ENCODE measurements at regions not wholly inside any gene's neighbourhood (a gene's known extent, or its start where the extent isn't known, plus 50 kb on each side); places are given as distances from the start of the nearest gene placed in this dataset.
"Not testable (repeated sequence)": the region's sequence is repeated elsewhere in the genome, so short reads cannot be mapped to it uniquely, and the experiment has no call there.

GRCh38 chr15:62250186-62250585 lies 85.1 kb upstream of the C2CD4B start:
- no peaks in the 10 kb centered on the region for H3K27me3 ChIP-seq (ENCODE audit: insufficient read depth, low read length)
- H3K27ac ChIP-seq (ENCODE audit: low read length) = no peak overlapping the region
- H3K9me3 ChIP-seq (ENCODE audit: insufficient read depth, low read depth, low read length) = no peaks in the 10 kb centered on the region
- H3K9ac ChIP-seq (ENCODE audit: low read depth, low read length) = no peak overlapping the region
- H3K4me1 ChIP-seq (ENCODE audit: insufficient read depth, low read length) = no peaks in the 10 kb centered on the region
- H3K36me3 ChIP-seq (ENCODE audit: insufficient read depth, low read depth, low read length) = no peaks in the 10 kb centered on the region
- no peak overlapping the region for H3K4me3 ChIP-seq (ENCODE audit: low read length)

DNA sequence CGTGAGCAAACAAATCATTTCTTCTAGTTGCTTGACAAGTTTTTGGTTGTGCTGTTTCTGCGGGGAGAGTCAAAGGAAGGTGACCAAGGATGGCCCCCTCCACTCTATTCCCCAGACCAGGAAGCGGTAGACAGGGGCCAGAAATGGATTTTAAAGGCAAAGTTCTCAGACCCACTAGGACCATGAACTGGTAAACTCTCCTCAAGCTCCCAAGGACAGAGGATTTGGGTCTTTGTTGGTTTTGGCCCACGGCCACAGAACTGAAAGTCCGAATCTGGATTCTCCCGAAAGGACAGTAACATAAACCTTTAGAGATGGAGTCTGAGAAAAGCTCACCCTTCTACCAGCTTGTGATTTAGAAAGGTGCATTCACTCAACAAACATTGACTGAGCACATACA lies 85.9 kb upstream of the C2CD4B start:
- H3K4me3 ChIP-seq (ENCODE audit: low read length) = no peak overlapping the region
- H3K27me3 ChIP-seq (ENCODE audit: insufficient read depth, low read length) = no peaks in the 10 kb centered on the region

DNA sequence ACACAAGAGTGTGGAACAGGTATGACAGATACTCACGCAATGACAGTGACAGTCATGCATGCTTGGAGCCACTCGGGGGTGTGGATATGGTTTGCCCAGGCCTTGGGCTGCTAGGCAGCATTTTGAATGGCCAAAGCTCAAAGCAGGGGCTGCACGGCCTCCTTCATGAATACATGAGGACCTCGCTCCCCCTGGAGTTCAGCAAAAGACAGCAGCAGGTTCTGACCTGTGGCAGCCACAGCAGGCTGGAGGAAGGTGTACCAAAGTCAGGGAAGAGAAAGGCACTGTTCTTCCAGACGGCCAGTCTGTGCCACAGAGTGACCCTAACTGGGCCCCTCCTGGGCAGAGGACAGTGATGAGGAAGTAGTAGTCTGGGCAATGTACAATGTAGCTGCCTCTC lies 88.2 kb upstream of the C2CD4B start:
- H3K27me3 ChIP-seq (ENCODE audit: insufficient read depth, low read length) = no peaks in the 10 kb centered on the region
- H3K27ac ChIP-seq (ENCODE audit: low read length) = no peak overlapping the region
- no peak overlapping the region for H3K4me3 ChIP-seq (ENCODE audit: low read length)
- no peak overlapping the region for H3K9ac ChIP-seq (ENCODE audit: low read depth, low read length)
- no peaks in the 10 kb centered on the region for H3K4me1 ChIP-seq (ENCODE audit: insufficient read depth, low read length)
- H3K36me3 ChIP-seq (ENCODE audit: insufficient read depth, low read depth, low read length) = no peaks in the 10 kb centered on the region
- H3K9me3 ChIP-seq (ENCODE audit: insufficient read depth, low read depth, low read length) = no peaks in the 10 kb centered on the region; the same call in 1 of the 2 replicates

More for the DNA sequence above, 85.9 kb upstream of the C2CD4B start:
- Histone ChIP-seq H3K4me1 (ENCODE audit: insufficient read depth, low read length) (no peaks in the 10 kb centered on the region), H3K27ac (ENCODE audit: low read length) (no peak overlapping the region), H3K36me3 (ENCODE audit: insufficient read depth, low read depth, low read length) (no peaks in the 10 kb centered on the region), H3K9ac (ENCODE audit: low read depth, low read length) (no peak overlapping the region), H3K9me3 (ENCODE audit: insufficient read depth, low read depth, low read length) (no peaks in the 10 kb centered on the region)

DNA sequence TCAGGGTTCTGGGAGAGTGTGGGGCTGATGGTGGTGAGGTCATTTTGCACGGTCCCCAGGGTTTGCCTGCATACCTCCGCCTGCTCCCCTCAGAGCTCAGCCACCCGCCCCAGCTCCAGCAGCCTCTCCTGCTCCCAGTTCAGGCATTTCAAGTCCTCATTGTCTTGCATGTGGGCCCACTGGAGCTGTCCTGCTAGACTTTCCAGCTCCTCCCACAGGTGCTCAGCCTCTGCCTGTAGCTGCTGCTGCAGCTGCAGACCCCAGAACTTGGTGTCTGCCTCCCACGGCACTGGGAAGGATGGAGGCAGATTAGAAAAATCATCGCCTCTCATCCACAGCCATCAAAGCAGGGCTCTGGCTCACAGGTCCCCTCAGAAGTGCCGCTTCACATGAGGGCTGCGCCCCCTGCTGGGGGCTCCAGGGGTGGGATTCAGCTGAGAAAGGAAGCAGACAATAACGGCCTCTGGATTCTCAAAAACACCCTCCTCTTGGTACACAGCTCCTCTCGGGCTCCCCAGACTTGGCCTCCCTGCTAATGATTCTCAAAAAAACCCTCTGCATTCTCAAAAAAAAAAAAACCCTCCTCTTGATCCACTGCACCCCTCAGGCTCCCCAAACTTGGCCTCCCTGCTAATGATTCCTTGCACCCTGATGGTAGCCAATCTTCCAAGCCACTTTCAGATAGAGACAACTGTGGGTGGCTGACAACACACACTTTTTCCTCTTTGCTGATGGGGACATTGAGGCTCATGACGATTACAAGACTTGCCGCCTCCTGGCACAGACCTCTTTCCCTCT lies 89.3 kb upstream of the C2CD4B start:
- Histone ChIP-seq H3K4me1 (ENCODE audit: insufficient read depth, low read length) (no peaks in the 10 kb centered on the region), H3K9me3 (ENCODE audit: insufficient read depth, low read depth, low read length) (peaks cover under 1% of the 10 kb centered on the region), H3K27me3 (ENCODE audit: insufficient read depth, low read length) (no peaks in the 10 kb centered on the region), H3K4me3 (ENCODE audit: low read length) (no peak overlapping the region), H3K27ac (ENCODE audit: low read length) (no peak overlapping the region), H3K36me3 (ENCODE audit: insufficient read depth, low read depth, low read length) (no peaks in the 10 kb centered on the region), H3K9ac (ENCODE audit: low read depth, low read length) (no peak overlapping the region)

DNA sequence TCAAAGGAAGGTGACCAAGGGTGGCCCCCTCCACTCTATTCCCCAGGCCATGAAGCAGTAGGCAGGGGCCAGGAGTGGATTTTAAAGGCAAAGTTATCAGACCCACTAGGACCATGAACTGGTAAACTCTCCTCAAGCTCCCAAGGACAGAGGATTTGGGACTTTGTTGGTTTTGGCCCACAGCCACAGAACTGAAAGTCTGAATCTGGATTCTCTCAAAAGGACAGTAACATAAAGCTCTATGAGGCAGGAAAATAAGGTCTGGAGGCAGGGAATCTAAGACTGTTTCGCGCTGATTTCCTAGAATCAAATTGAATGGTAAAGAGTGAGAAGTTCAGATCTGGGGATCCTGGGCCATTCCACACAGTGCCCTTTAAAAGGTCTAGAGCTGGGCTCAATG lies 91.3 kb upstream of the C2CD4B start:
- peaks cover 17% of the 10 kb centered on the region for H3K9me3 ChIP-seq (ENCODE audit: insufficient read depth, low read depth, low read length)
- not testable (repeated sequence) for H3K4me3 ChIP-seq (ENCODE audit: low read length); H3K4me1 ChIP-seq (ENCODE audit: insufficient read depth, low read length); H3K27me3 ChIP-seq (ENCODE audit: insufficient read depth, low read length); H3K27ac ChIP-seq (ENCODE audit: low read length); H3K36me3 ChIP-seq (ENCODE audit: insufficient read depth, low read depth, low read length); H3K9ac ChIP-seq (ENCODE audit: low read depth, low read length)

DNA sequence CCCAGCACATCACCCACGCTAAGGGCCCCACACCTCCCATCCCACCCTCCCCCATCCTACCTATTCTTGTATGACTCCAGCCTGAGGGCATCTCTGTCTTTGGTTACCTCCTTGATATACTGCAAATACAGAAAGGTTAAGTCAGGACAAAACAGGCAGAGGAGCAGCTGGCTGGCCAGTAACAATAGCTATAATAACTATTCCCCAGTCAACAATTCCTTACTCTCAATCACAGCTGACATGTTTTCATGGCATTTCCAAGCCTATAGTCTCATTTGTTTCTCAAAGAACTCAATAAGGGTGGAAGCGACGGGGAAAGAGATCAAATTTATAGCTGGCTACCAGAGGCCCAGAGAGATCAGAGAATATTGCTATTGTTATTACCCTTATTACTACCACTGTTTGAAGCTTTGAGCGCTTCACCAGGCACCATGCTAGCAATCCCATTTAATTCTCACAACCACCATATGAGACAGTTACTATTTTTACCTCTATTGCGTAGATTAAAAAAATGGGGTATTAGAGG lies 93.0 kb upstream of the C2CD4B start:
- Histone ChIP-seq H3K4me1 (ENCODE audit: insufficient read depth, low read length) (no peaks in the 10 kb centered on the region), H3K9me3 (ENCODE audit: insufficient read depth, low read depth, low read length) (peaks cover 34% of the 10 kb centered on the region), H3K4me3 (ENCODE audit: low read length) (no peak overlapping the region), H3K27ac (ENCODE audit: low read length) (no peak overlapping the region), H3K36me3 (ENCODE audit: insufficient read depth, low read depth, low read length) (no peaks in the 10 kb centered on the region), H3K27me3 (ENCODE audit: insufficient read depth, low read length) (no peaks in the 10 kb centered on the region), H3K9ac (ENCODE audit: low read depth, low read length) (no peak overlapping the region)

DNA sequence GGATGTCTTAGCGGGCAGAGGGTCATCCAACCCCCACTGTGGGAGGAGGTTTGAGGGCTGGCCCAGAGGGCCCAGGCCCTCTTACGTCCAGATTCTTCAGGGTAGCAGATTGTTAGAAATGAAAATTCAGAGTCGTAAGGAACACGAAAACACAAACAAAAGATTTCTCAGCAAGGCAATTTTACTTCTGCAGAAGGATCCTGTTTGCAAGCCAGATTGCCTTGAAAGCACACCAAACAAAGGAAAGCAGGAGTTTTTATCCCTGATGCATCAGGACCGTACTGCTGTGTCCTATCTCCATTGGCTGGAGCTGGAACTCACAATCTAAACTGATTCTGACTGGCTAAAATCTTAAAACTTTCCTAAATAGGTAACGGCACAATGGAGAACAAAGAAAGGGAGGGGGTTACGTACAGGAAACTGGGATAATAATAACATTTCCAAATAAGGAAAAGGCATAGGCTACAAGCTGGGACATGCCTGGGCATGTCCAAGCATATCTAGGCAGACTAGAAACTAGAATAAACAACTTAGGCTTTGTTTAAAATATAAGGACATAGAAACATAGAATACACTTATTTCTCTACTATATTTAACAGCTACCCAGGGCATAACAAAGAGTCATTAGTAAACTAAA lies 97.3 kb upstream of the C2CD4B start:
- no peak overlapping the region for H3K27ac ChIP-seq (ENCODE audit: low read length)
- H3K36me3 ChIP-seq (ENCODE audit: insufficient read depth, low read depth, low read length) = no peaks in the 10 kb centered on the region
- no peak overlapping the region for H3K9ac ChIP-seq (ENCODE audit: low read depth, low read length)
- no peak overlapping the region for H3K4me3 ChIP-seq (ENCODE audit: low read length)
- H3K4me1 ChIP-seq (ENCODE audit: insufficient read depth, low read length) = no peaks in the 10 kb centered on the region
- peaks cover 60% of the 10 kb centered on the region for H3K9me3 ChIP-seq (ENCODE audit: insufficient read depth, low read depth, low read length)
- H3K27me3 ChIP-seq (ENCODE audit: insufficient read depth, low read length) = no peaks in the 10 kb centered on the region

GRCh38 chr15:62264196-62264595 lies 99.1 kb upstream of the C2CD4B start:
- no peak overlapping the region for H3K9ac ChIP-seq (ENCODE audit: low read depth, low read length)

DNA sequence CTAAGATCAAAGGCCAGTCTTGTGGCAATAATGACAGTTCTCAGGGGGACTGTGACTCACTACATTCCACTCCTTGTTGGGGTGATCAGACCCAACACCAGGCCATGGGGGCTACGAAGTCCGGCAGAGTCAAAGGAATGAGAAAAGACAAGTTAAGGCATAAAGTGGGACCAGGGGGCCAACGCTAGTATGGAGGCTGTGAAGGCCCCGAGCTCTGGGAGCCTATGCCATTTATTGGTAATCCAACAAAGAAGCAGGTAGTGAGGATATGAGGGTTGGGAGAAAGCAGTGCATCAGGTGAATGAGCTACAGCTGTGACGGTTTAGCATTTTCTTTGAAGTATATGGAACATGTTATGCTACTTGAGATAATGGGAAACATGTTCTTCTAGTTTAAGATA lies 104.4 kb upstream of the C2CD4B start:
- H3K9me3 ChIP-seq (ENCODE audit: insufficient read depth, low read depth, low read length) = peaks cover 56% of the 10 kb centered on the region
- H3K27me3 ChIP-seq (ENCODE audit: insufficient read depth, low read length) = no peaks in the 10 kb centered on the region
- no peaks in the 10 kb centered on the region for H3K36me3 ChIP-seq (ENCODE audit: insufficient read depth, low read depth, low read length)
- H3K27ac ChIP-seq (ENCODE audit: low read length) = no peak overlapping the region
- H3K4me3 ChIP-seq (ENCODE audit: low read length) = no peak overlapping the region
- H3K9ac ChIP-seq (ENCODE audit: low read depth, low read length) = no peak overlapping the region
- H3K4me1 ChIP-seq (ENCODE audit: insufficient read depth, low read length) = no peaks in the 10 kb centered on the region

More at GRCh38 chr15:62264196-62264595, 99.1 kb upstream of the C2CD4B start:
- no peaks in the 10 kb centered on the region for H3K36me3 ChIP-seq (ENCODE audit: insufficient read depth, low read depth, low read length)
- H3K4me1 ChIP-seq (ENCODE audit: insufficient read depth, low read length) = no peaks in the 10 kb centered on the region
- H3K27ac ChIP-seq (ENCODE audit: low read length) = no peak overlapping the region
- H3K9me3 ChIP-seq (ENCODE audit: insufficient read depth, low read depth, low read length) = peaks cover 78% of the 10 kb centered on the region
- no peaks in the 10 kb centered on the region for H3K27me3 ChIP-seq (ENCODE audit: insufficient read depth, low read length)
- no peak overlapping the region for H3K4me3 ChIP-seq (ENCODE audit: low read length)

- Histone ChIP-seq H3K36me3 (ENCODE audit: insufficient read depth, low read depth, low read length) (no peaks in the 10 kb centered on the region), H3K4me3 (ENCODE audit: low read length) (no peak overlapping the region), H3K27me3 (ENCODE audit: insufficient read depth, low read length) (no peaks in the 10 kb centered on the region), H3K9ac (ENCODE audit: low read depth, low read length) (no peak overlapping the region), H3K9me3 (ENCODE audit: insufficient read depth, low read depth, low read length) (peaks cover 56% of the 10 kb centered on the region), H3K4me1 (ENCODE audit: insufficient read depth, low read length) (no peaks in the 10 kb centered on the region), H3K27ac (ENCODE audit: low read length) (no peak overlapping the region)
These were observed 105.3 kb upstream of the C2CD4B start for GRCh38 chr15:62270216-62270921.

DNA sequence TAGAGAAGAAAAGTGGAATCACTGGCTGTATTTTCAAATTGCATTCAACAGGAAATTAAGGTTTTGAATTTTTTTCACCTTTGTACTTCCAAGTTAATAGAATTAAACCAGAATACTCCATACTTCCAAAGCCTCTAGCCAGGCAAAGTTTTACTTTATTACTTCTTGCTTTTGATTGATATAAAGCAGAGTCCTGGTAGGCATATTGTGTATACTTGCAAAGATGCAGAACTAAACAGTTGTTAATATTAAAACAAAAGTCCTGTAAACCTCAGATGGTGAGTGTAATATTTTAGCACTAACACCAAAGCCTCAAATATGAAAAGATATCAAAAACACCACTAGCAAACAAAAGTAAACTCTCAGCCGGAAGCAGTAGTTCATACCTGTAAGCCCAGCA lies 107.2 kb upstream of the C2CD4B start:
- Histone ChIP-seq H3K4me1 (ENCODE audit: insufficient read depth, low read length) (no peaks in the 10 kb centered on the region), H3K27ac (ENCODE audit: low read length) (no peak overlapping the region), H3K9me3 (ENCODE audit: insufficient read depth, low read depth, low read length) (peaks cover 45% of the 10 kb centered on the region), H3K9ac (ENCODE audit: low read depth, low read length) (no peak overlapping the region), H3K27me3 (ENCODE audit: insufficient read depth, low read length) (no peaks in the 10 kb centered on the region), H3K36me3 (ENCODE audit: insufficient read depth, low read depth, low read length) (no peaks in the 10 kb centered on the region), H3K4me3 (ENCODE audit: low read length) (no peak overlapping the region)

All from iPS-20b (cell line).